Kidney epithelial cell (primary cell): ENCODE measurements at regions not wholly inside any gene's neighbourhood (a gene's known extent, or its start where the extent isn't known, plus 50 kb on each side); places are given as distances from the start of the nearest gene placed in this dataset.

ENCODE experiments used
- DNase-seq: peaks from one replicate; pipeline ENCODE4 v3.0.0-alpha.2; 2010; ENCODE audit warnings: low read depth
- H3K27me3 ChIP-seq: 2 replicates; pipeline ENCODE4 v1.6.0; 2011; ENCODE audit warnings: low read length; ENCODE audit not compliant: control insufficient read depth, insufficient read depth
- H3K36me3 ChIP-seq: 2 replicates; pipeline ENCODE4 v1.5.1; 2011; ENCODE audit warnings: low read length; ENCODE audit not compliant: control insufficient read depth, insufficient read depth
- H3K4me3 ChIP-seq: 2 replicates; pipeline ENCODE4 v1.5.1; 2011; ENCODE audit warnings: low read depth, mild to moderate bottlenecking, control low read depth, low read length
- TF ChIP-seq, protein P1 (sequence below): IDR thresholded peaks from 2 replicates; pipeline ENCODE4 v1.5.1; 2011; ENCODE audit warnings: mild to moderate bottlenecking, moderate library complexity, low read length, control low read depth, inconsistent platforms; ENCODE audit not compliant: insufficient read depth, poor library complexity, severe bottlenecking

DNA sequence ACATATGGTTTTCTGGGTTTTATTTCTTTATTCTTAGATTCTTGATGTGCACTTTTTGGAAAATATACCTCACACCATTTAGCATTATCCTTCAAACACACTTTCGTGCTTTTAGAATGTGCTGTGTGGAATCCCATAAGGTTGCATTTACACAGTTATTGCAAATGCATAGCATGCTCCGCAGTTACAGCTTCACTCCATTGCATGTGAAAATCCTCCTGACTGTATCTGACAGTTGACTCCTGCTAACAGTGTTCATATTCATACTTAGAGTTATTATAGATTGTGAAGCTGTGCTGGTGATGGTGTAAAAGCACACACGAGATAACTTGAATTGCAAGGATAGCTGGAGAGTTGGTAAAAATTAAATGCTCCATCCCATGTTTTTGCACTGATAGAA lies 811.5 kb upstream of the TENM3 start:
- TF ChIP-seq, protein P1, sequence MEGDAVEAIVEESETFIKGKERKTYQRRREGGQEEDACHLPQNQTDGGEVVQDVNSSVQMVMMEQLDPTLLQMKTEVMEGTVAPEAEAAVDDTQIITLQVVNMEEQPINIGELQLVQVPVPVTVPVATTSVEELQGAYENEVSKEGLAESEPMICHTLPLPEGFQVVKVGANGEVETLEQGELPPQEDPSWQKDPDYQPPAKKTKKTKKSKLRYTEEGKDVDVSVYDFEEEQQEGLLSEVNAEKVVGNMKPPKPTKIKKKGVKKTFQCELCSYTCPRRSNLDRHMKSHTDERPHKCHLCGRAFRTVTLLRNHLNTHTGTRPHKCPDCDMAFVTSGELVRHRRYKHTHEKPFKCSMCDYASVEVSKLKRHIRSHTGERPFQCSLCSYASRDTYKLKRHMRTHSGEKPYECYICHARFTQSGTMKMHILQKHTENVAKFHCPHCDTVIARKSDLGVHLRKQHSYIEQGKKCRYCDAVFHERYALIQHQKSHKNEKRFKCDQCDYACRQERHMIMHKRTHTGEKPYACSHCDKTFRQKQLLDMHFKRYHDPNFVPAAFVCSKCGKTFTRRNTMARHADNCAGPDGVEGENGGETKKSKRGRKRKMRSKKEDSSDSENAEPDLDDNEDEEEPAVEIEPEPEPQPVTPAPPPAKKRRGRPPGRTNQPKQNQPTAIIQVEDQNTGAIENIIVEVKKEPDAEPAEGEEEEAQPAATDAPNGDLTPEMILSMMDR, result no peak
- Histone ChIP-seq H3K4me3 (no peak overlapping the region), H3K36me3 (no peaks in the 10 kb centered on the region), H3K27me3 (no peaks in the 10 kb centered on the region)
- no peak for DNase-seq

DNA sequence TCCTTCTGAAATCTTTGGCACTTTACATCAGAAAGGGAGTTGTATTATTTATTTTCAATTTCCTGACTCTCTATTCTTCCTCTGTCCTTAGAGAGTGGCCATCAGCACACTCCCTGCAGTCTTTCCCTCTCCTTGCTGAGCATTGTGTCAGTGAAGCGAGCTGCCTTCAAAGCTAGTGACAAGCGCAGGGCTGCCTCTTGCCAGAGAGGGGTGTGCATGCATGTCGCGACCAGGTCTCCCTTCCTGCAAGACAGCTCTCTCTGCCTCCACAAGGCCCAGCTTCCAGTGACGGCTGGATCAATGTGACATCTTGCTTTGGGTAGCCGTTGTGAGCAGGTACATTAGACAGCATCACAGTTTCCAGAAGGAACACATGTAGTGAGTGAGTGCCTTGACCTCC lies 810.9 kb upstream of the TENM3 start:
- no peak for DNase-seq
- Histone ChIP-seq H3K27me3 (no peaks in the 10 kb centered on the region), H3K4me3 (no peak overlapping the region), H3K36me3 (no peaks in the 10 kb centered on the region)
- TF ChIP-seq, protein P1, result no peak

DNA sequence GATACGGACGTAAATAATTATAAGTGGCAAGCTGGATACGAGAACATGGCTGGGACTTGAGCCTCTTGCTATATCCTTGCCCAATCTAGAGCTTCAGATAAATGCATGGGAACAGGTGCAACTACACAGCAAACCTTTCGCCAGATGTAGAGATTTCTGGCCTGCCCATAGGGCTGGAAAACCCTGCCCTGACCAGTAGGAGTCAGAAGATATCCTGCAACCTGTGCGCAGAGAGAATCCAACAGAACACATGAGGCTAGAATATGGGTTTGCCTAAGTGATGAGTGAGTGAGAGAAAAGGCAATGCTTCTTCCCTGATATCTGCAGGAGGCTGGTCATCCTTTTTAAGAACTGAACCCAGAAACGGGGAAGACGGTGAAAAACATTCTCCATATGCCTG lies 805.3 kb upstream of the TENM3 start:
- TF ChIP-seq, protein P1, result no peak
- no peaks in the 10 kb centered on the region for H3K27me3 ChIP-seq
- H3K36me3 ChIP-seq, result no peaks in the 10 kb centered on the region
- no peak for DNase-seq
- H3K4me3 ChIP-seq, result no peak overlapping the region

DNA sequence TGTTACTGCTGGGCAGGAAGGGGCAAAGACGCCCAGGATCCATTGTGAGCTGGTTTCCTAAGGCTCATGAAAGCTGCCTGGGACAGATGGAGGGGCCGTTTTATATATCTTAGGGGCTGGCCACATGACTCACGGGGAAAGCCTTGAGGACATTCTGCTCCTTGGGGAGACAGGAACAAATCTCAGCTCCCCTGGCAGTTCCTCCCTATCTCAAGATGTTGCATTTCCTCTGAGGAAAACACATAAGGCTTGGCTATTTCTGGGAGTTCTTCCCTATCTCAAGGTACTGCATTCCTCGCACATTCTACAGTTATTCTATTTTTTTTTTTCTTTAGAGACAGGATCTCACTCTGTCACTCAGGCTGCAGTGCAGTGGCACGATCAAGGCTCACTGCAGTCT lies 804.6 kb upstream of the TENM3 start:
- TF ChIP-seq, protein P1, result no peak
- Histone ChIP-seq H3K36me3 (no peaks in the 10 kb centered on the region), H3K4me3 (no peak overlapping the region), H3K27me3 (no peaks in the 10 kb centered on the region)
- DNase-seq, result no peak

DNA sequence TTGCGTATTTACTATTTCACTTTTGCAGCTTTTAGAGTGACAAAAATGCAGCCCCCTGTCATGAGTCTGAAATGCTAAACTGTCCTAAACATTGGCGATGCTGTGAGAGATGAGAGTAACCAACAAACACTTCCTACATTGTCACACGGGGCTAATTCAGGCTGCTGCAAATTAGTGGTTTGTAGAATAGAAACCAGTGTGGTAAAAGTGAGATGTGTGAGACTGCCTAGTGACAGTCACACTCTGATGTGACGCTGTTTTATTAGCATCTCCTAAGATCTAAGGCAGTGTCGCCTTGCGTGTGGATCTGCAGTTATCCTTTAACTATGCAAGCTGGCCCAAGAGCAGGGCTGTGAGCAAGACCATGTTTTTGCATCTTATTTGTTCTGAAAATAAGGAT lies 800.2 kb upstream of the TENM3 start:
- Histone ChIP-seq H3K36me3 (no peaks in the 10 kb centered on the region), H3K4me3 (no peak overlapping the region), H3K27me3 (no peaks in the 10 kb centered on the region)
- TF ChIP-seq, protein P1, result no peak
- no peak for DNase-seq

DNA sequence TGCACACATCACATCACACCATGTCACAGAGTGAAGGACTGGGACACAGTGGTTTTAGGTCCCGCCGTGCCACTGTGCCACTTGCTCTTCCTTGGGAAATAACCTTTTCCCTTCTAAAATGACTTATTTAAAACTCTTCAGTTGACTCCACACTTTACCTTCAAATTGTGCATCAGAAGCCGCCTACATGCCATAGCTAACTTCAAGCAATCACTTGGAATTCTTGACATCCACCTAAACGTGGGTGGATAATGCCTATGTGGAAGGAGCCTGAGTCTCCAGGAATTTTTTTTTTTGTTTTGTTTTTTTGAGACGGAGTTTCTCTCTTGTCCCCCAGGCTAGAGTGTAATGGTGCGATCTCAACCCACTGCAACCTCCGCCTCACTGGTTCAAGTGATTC lies 777.4 kb upstream of the TENM3 start:
- Histone ChIP-seq H3K27me3 (no peaks in the 10 kb centered on the region), H3K36me3 (no peaks in the 10 kb centered on the region), H3K4me3 (no peak overlapping the region)
- TF ChIP-seq, protein P1, result no peak
- DNase-seq, result no peak
